NCI-H748 treated with DMSO at 0.1 percent for 48 hours (cell line): ENCODE measurements at regions not wholly inside any gene's neighbourhood (a gene's known extent, or its start where the extent isn't known, plus 50 kb on each side); places are given as distances from the start of the nearest gene placed in this dataset.
A peak's percentile ranks its signal among the peaks of the same experiment; 100 is the strongest.
"Not testable (repeated sequence)": the region's sequence is repeated elsewhere in the genome, so short reads cannot be mapped to it uniquely, and the experiment has no call there.

Experiments
- DNase-seq: peaks from one replicate; lab custom pipeline; 2025; lab: John Stamatoyannopoulos, UW

DNA sequence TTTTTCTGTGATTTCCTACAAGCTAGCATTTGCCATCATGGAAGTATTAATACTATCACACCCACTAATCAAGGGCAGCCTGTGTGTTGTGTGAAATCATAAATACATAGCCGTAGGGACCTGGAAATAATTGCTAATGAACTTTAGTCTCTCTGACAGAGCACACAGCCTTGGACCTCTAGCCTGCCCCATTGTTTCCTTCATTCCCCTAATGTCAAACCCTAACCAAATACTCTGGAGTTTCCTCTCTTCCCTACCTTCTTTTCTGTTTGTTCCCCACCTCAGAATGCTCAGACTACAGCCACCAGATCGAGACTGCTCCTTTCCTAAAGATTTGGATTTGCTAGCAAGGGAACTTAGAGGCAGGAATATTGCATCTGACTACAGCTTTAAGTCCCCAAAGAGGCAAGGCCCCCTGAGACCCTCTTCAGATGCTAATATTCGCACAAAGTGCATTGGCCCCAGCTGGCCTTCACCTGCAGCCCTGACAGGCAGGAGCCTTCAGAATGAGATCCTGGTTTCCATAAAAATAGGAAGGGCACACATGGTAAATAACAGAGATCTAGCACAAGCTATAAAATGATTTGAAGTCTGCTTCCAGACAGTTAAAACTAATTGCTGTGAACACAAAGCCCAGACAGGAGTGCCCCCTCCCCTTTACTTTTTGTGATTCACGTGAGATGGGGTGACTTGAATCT lies 279.2 kb upstream of the DCC start:
- DNase-seq: peak; percentile 97

DNA sequence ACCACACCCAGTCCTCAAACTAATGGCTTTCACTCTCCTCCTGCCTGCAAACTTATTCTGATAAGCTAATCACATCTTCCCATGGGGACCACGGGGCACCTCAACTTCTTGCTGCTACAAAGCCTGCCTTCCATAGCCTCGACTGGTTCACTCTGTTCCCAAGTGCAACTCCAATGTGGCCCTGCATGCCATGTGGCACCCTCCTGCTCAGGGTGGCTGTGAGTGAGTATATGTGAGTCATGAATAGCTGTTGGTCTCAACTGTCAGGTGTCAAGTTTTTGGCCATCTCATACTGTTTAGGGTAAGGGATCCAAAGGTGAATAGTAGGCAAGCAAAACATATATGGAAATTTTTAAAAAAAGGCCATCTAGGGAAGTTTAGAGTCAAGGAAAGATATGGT lies 276.1 kb upstream of the DCC start:
- DNase-seq: no peak

- peak; percentile 55 for DNase-seq
These were observed 270.8 kb upstream of the DCC start for GRCh38 chr18:52069201-52069600.

DNA sequence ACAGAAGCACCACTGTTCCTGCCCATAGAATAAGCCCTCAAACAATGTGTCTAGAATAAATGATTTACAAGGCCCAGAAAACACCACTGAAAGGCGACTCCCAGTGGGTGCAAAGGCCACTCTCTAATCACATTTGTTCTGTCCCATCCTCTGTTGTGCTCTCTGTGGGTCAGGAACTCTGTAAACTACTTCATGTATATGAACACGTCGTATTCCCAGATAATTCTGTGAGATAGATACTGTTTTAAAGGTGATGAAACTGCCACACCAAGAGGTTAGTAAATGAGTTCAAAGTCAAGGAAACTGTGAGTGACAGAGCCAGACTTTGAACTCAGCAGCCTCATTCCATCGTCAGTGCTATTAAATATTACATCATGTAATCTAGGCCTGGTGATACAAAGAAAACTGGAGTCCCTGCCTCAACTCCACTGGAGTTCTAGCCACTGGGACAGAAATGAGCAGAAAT lies 269.7 kb upstream of the DCC start:
- DNase-seq: no peak

DNA sequence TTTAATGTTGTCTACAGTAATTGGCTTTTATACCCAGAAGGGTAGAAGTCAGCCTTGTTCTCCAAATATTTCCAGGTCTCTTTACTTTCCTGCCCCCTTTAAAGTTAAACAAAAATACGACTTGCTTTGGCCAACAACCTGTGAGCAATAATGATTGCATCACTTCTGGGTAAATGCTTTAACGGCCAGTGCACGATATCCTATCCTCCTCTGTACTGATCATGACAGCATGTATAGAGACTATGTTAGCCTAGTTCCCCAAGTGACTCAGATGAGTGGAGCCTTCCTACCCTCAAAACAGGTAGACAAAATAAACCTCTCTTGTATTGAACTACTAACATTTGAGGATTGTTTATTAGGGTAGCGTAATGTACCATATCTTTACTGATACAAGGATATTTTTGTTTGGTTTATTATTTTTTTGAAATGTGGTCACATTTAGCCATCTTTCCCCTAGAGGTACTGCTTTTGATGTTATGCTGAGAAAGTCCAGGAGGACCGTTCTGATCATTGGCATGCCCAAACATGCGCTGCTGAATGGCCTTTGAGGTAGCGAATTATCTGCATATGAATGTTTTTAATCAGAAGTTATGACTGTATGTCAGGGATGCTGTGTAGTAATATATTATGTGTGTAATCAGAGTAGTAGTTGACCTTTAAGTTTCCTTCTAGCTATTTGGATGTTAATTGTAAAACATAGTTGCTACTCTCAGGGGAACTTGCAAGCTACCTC lies 262.6 kb upstream of the DCC start:
- no peak for DNase-seq

DNA sequence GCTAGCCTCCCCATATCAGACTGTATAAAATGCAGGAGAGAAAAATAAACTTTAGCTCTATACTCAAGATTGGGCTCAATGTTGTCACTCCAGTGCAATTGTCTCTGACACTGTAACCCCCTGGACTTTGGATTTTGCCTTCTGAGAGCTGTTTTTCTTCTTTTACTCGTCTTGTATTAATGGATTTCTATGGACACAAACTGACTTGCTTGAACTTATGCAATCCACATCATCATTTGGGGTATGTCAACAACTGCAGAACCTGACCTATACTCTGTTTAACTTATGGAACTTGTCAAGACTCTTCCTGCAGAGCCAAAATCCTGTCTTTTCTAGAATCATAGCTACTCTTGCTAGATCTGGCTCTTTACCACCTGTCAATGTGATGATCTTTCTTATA lies 257.8 kb upstream of the DCC start:
- DNase-seq: no peak

GRCh38 chr18:52087140-52087539 lies 252.9 kb upstream of the DCC start:
- DNase-seq: no peak

- no peak for DNase-seq
These were observed 250.0 kb upstream of the DCC start for GRCh38 chr18:52090005-52090404.

DNA sequence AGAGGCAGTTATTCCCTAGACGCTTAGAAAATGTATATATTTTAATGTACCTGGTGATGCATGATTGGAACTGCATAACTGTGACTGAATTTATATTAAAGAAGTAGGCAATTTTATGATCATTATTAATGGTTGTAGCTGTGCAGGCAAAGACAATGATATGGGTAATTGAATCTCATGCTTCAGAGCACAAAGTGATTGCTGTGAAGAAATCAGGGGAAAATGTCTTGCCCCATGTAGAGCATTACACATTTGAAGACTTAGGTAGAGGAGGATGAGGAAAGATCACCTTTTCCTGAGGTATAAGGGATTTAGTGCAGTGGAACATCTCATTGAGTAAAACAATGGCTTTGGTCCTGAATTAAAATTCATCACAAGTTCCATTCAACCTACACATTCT lies 246.8 kb upstream of the DCC start:
- DNase-seq: no peak

- no peak for DNase-seq
These were observed 221.3 kb upstream of the DCC start for GRCh38 chr18:52118684-52119083.

DNA sequence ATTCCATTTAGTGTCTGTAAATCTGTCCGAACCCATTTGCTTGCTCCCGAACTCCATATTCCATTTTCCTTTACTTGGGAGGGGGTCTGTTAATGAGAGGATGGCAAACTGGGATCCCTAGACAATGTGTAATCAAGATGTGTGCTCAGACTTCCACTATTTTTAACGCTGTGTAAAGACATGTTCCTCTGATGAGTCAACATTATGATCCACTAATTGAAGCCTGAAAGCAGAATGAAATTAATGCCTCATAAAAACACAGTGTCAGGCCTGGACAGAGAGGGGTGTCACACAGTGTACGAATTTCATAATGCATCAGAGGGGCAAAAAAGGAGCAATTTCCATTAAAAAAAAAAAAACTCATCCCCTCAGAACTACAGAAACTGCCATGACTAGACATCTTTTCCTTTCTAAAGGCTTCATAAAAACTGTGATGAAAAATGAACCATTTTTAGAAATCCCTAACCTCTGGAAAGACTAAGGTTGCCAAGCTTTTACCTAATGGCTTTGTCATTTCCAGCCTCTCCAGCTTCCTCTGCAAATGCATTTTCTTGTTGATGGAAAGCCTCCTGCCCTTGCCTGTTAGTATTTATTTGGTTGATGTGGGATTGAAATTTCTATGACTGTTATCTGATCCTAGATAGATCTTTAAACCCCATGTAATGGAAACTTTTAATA lies 209.2 kb upstream of the DCC start:
- peak; percentile 76 for DNase-seq

GRCh38 chr18:52131845-52132244 lies 208.2 kb upstream of the DCC start:
- DNase-seq: no peak

DNA sequence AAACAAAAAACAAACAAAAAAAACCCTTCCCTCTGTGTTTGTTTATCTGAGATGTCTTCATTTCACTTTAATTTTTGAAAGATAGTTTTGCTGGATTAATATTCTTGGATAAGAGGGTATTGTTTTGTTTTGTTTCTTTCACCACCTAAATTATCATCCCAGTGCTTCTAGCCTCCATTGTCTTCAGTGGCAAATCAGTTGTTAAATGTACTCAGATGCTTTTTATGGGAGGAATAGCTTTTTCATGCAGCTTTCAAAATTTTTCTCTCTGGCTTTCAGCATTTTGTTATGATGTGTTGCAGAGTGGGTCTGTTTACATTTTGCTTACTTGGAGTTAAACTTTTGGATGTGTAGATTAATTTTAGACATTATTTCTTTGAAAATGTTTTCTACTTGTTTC lies 203.5 kb upstream of the DCC start:
- DNase-seq: no peak

GRCh38 chr18:52140986-52141385 lies 199.0 kb upstream of the DCC start:
- DNase-seq: peak; percentile 88

DNA sequence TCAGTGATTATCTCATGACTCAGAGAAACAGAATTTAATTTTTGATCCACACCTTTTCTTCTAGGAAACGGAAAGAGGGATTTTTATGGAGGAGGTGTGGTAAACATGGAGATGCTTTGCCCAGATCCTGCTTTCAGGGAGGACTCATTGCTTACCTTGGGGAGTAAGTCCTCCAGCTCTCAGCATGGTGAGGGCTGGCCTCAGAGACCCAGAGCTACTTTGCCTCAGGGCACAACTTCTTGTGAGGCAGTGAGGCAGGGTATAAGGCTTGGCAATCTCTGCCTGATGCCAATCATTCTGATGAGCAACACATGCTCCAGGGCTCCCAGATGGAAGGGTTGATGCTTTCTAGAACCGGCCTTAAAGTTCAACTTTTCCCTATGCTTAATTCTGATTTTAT lies 189.9 kb upstream of the DCC start:
- no peak for DNase-seq

DNA sequence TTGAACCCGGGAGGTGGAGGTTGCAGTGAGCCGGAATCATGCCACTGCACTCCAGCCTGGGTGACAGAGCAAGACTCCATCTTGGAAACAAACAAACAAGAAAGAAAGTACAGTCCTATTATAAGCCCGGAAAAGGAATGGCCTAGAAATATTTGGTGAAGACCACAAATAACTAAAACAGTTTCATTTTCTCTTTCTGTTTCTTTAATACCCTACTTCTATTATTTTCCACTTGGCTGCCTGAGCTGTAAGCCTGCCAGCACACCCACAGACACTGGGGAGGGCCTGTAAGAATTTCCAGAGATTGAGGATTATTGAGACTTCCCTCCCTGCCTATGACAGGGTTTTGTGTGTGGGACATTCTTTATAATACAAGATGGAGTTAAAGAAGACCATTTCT lies 188.0 kb upstream of the DCC start:
- DNase-seq: no peak

DNA sequence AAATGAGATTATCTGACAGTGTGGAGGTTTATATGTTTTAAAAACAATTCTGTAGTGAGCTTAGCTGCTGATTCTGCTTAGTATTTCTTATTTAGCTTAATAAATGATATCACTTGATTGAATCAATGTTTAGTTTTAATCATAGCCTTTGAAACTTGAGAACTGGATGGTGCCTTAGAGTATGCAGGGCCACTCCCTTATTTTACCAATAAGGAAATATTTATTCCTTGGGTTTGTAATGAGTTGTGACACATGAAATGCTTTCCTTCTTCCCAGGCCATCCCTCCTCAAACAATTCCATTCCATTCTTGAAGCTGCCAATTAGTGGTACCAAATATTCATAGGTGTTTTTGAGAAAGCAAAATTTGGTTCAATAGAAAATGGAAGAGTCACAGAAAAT lies 183.8 kb upstream of the DCC start:
- DNase-seq: no peak

GRCh38 chr18:52160636-52161035 lies 179.4 kb upstream of the DCC start:
- no peak for DNase-seq

GRCh38 chr18:52163478-52163877 lies 176.5 kb upstream of the DCC start:
- no peak for DNase-seq

DNA sequence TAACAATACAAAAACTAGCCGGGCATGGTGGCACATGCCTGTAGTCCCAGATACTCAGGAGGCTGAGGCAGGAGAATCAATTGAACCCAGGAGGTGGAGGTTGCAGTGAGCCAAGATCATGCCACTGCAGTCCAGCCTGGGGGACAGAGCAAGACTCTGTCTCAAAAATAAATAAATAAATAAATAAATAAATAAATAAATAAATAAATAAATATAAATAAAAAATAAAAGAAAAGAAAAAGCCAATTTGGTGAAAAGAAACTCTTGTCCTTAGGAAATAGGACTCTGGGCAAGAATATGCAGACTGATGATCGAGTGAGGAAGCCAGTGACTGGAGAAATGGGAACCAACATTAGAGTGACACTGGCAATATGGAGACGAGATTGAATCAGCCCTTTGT lies 171.9 kb upstream of the DCC start:
- DNase-seq: not testable (repeated sequence)

- no peak for DNase-seq
These were observed 165.8 kb upstream of the DCC start for GRCh38 chr18:52174220-52174619.

DNA sequence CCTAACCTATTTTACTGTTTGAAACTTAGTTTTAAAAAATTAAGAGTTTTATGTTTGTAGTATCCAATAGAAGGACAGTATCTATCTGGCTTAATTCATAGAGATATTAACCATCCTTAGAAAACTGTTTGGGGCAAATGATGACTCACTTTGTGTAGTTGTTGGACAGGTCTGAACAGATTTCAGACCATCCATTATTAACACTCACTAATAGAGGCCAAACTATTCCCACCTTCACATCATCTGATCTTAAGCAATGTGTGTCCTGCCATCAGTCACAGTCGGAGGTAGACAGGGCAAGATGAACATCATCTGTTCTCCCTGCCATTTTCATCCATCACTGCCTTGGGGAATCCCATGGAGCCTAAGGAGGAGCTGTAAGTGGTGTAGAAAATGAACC lies 164.6 kb upstream of the DCC start:
- no peak for DNase-seq

GRCh38 chr18:52183107-52183506 lies 156.9 kb upstream of the DCC start:
- no peak for DNase-seq
